Endothelial cell of umbilical vein (primary cell): ENCODE measurements at regions not wholly inside any gene's neighbourhood (a gene's known extent, or its start where the extent isn't known, plus 50 kb on each side); places are given as distances from the start of the nearest gene placed in this dataset.

Source experiments
- BruUV-seq: library from RNA; stranded (reverse); fragments of 400-500 nt; replicated peaks from 2 replicates; lab custom pipeline; 2021; lab: Mats Ljungman, UMichigan
- CTCF ChIA-PET: fragments of 300-600, 350-600 bp; sonication (Branson Sonifier 250); formaldehyde crosslinking; loops from one replicate; lab custom pipeline; 2021; ENCODE audit warnings: antibody characterized with exemption, inconsistent platforms; lab: Charles Lee
- POLR2A ChIA-PET: fragments of 300-600, 350-600 bp; sonication (Branson Sonifier 250); formaldehyde crosslinking; loops from one replicate; lab custom pipeline; 2021; ENCODE audit warnings: antibody characterized with exemption, inconsistent platforms; lab: Charles Lee
- DNase-seq: peaks from one replicate; pipeline ENCODE4 v3.0.0-alpha.2; 2011; ENCODE audit warnings: low read depth, low spot score
- FAIRE-seq: peaks from 2 replicates; lab custom pipeline; 2011; peaks lifted over from hg19 to GRCh38; lab: Jason Lieb, UNC
- H2AFZ ChIP-seq: 2 replicates; pipeline ENCODE4 v1.6.0; 2012; ENCODE audit warnings: low read depth, low read length, control low read depth, inconsistent platforms
- H3K27ac ChIP-seq: 2 replicates; pipeline ENCODE4 v1.5.1; 2011; ENCODE audit warnings: low read depth, mild to moderate bottlenecking, control low read depth, low read length, moderate library complexity; ENCODE audit not compliant: insufficient read depth
- H3K27me3 ChIP-seq, 2 experiments: 2 replicates each; pipeline versions ENCODE4 v1.6.0 to v1.6.1; 2011; ENCODE audit warnings: low read length in 2 of 2, mixed read lengths in 1 of 2; ENCODE audit not compliant: control insufficient read depth in 2 of 2, insufficient read depth in 2 of 2
- H3K36me3 ChIP-seq, 2 experiments: 2 replicates in 1 of 2; 3 replicates in 1 of 2; pipeline ENCODE4 v1.5.1; 2011; ENCODE audit warnings: low read length in 2 of 2, mild to moderate bottlenecking in 1 of 2, moderate library complexity in 1 of 2; ENCODE audit not compliant: control insufficient read depth in 2 of 2, insufficient read depth in 2 of 2; ENCODE audit errors: extremely low read depth in 1 of 2
- H3K4me1 ChIP-seq: 3 replicates; pipeline ENCODE4 v1.5.1; 2011; ENCODE audit warnings: mild to moderate bottlenecking, low read length; ENCODE audit not compliant: control insufficient read depth, insufficient read depth; ENCODE audit errors: extremely low read depth
- H3K4me2 ChIP-seq: 2 replicates; pipeline ENCODE4 v1.6.1; 2011; ENCODE audit warnings: low read length, control low read depth, mixed read lengths; ENCODE audit not compliant: insufficient read depth
- H3K4me3 ChIP-seq, 3 experiments: fragments of 200-600 bp in 1 of 3; sonication (generic), shearing (Covaris generic) in 1 of 3; replicated peaks in 1 of 3; 2 replicates each; pipeline ENCODE4 v1.5.1; 2011 to 2016; ENCODE audit warnings: control low read depth in 3 of 3, low read length in 3 of 3, mild to moderate bottlenecking in 2 of 3, inconsistent platforms in 1 of 3, low read depth in 1 of 3, moderate library complexity in 1 of 3; ENCODE audit not compliant: insufficient read depth in 1 of 3
- H3K79me2 ChIP-seq: 2 replicates; pipeline ENCODE4 v1.6.0; 2012; ENCODE audit warnings: low read length, inconsistent platforms; ENCODE audit not compliant: control insufficient read depth, insufficient read depth
- H3K9ac ChIP-seq: replicated peaks from 2 replicates; pipeline ENCODE3; 2011; ENCODE audit warnings: low read length, control low read depth; ENCODE audit not compliant: insufficient read depth; ENCODE audit errors: extremely low read depth
- H3K9me1 ChIP-seq: replicated peaks from 3 replicates; pipeline ENCODE4 v1.6.0; 2011; ENCODE audit warnings: mild to moderate bottlenecking, low read length; ENCODE audit not compliant: control insufficient read depth, insufficient read depth; ENCODE audit errors: extremely low read depth
- H3K9me3 ChIP-seq: replicated peaks from 2 replicates; pipeline ENCODE4 v1.5.1; 2012; ENCODE audit warnings: low read length, inconsistent platforms; ENCODE audit not compliant: control insufficient read depth, insufficient read depth
- H4K20me1 ChIP-seq: replicated peaks from 2 replicates; pipeline ENCODE3; 2011; ENCODE audit warnings: mild to moderate bottlenecking, low read length; ENCODE audit not compliant: control insufficient read depth, insufficient read depth; ENCODE audit errors: extremely low read depth
- CTCF ChIP-seq, 2 donors: IDR thresholded peaks; 1 replicate in 1 of 2; 2 replicates in 1 of 2; pipeline ENCODE4 v1.5.1; 2011; ENCODE audit warnings: low read length in 2 of 2, mild to moderate bottlenecking in 2 of 2, moderate library complexity in 2 of 2, control low read depth in 1 of 2, inconsistent platforms in 1 of 2, low read depth in 1 of 2; ENCODE audit not compliant: insufficient read depth in 1 of 2; ENCODE audit errors: extremely low read depth in 1 of 2
- EZH2 ChIP-seq: IDR thresholded peaks from 2 replicates; pipeline ENCODE4 v1.6.1; 2012; ENCODE audit warnings: borderline replicate concordance, low read depth, mild to moderate bottlenecking, moderate library complexity, low read length, inconsistent platforms; ENCODE audit not compliant: severe bottlenecking
- FOS ChIP-seq: IDR thresholded peaks from 2 replicates; pipeline ENCODE4 v1.6.1; 2011; ENCODE audit warnings: mild to moderate bottlenecking, low read length, moderate library complexity, borderline replicate concordance; ENCODE audit not compliant: insufficient read depth
- GATA2 ChIP-seq: IDR thresholded peaks from 2 replicates; pipeline ENCODE4 v1.7.0; 2011; ENCODE audit warnings: low read depth, mild to moderate bottlenecking, moderate library complexity, mixed read lengths, low read length; ENCODE audit not compliant: insufficient read length, insufficient read depth
- JUN ChIP-seq: IDR thresholded peaks from 2 replicates; pipeline ENCODE4 v1.6.1; 2011; ENCODE audit warnings: borderline replicate concordance, low read depth; ENCODE audit not compliant: insufficient read length, insufficient read depth
- MAX ChIP-seq: IDR thresholded peaks from 2 replicates; pipeline ENCODE4 v1.6.1; 2011; ENCODE audit not compliant: insufficient read depth, insufficient read length
- MYC ChIP-seq: IDR thresholded peaks from one replicate; pipeline ENCODE4 v1.6.1; 2011; ENCODE audit warnings: mild to moderate bottlenecking, low read depth, low read length
- POLR2A ChIP-seq: IDR thresholded peaks from 2 replicates; pipeline ENCODE4 v1.6.1; 2012; ENCODE audit warnings: low read depth, mild to moderate bottlenecking, control low read depth, low read length
- POLR2AphosphoS5 ChIP-seq: IDR thresholded peaks from 2 replicates; pipeline ENCODE4 v1.6.1; 2012; ENCODE audit warnings: low read depth, mild to moderate bottlenecking, control low read depth, low read length, moderate library complexity; ENCODE audit not compliant: insufficient read depth
- dilution Hi-C: fragments of 300-500 bp; cut with MboI; formaldehyde crosslinking; loops from one replicate; pipeline ENCODE4 v1.15.0; 2019; ENCODE audit warnings: low sequenced_read_pairs; ENCODE audit not compliant: extremely low pct_ligation_motif_present
- intact Hi-C: fragments of 100-400 bp; cut with micrococcal nuclease; formaldehyde crosslinking; loops from one replicate; pipeline ENCODE4 v1.10.0; 2022

GRCh38 chr18:73059280-73059679 is 191.5 kb upstream of the NETO1 start:
- DNase-seq (no peak), FAIRE-seq (no peak)
- Histone ChIP-seq H3K4me1 (no peaks in the 10 kb centered on the region), H3K9me1 (no peaks in the 10 kb centered on the region), H3K4me3 (no peak overlapping the region), H3K27me3 (no peaks in the 10 kb centered on the region), H3K36me3 (no peaks in the 10 kb centered on the region), H3K79me2 (no peaks in the 10 kb centered on the region), H3K9ac (no peak overlapping the region), H3K4me2 (no peak overlapping the region), H3K9me3 (peaks cover 4% of the 10 kb centered on the region), H3K27ac (no peak overlapping the region), H2AFZ (no peak overlapping the region), H4K20me1 (no peaks in the 10 kb centered on the region)
- no TSS peak for BruUV-seq
- ChIA-PET POLR2A (no interaction called here), CTCF (no interaction called here)
- dilution Hi-C loops (no loop called here), intact Hi-C loops (no loop called here)
- TF ChIP-seq MAX: no peak
- no peak for TF ChIP-seq EZH2
- TF ChIP-seq GATA2: no peak
- no peak for TF ChIP-seq FOS
- TF ChIP-seq POLR2AphosphoS5: no peak
- TF ChIP-seq CTCF (IDR thresholded peaks at IDR 0.05; ENCODE audit: extremely low read depth in 1 of 2, insufficient read depth in 1 of 2, low read depth in 1 of 2, low read length in 2 of 2): no peak
- TF ChIP-seq MYC: no peak
- TF ChIP-seq JUN: no peak
- TF ChIP-seq POLR2A: no peak
